Activated naive CD8-positive, alpha-beta T cell treated with anti-CD3 and anti-CD28 coated beads, Interleukin-2, amount 10 ng/mL, durations not matched to agents 7 days and 5 days (primary cell): ENCODE measurements at regions not wholly inside any gene's neighbourhood (a gene's known extent, or its start where the extent isn't known, plus 50 kb on each side); places are given as distances from the start of the nearest gene placed in this dataset.
"Not testable (repeated sequence)": the region's sequence is repeated elsewhere in the genome, so short reads cannot be mapped to it uniquely, and the experiment has no call there.

Experiments used
- ATAC-seq: fragments of 150-1000 bp; cut with Tn5 transposase; one replicate; pipeline ENCODE4 v1.10.0; 2021; ENCODE audit warnings: low read depth, moderate library complexity
- POLR2A ChIA-PET: fragments of 350-600 bp; sonication (Branson Sonifier 250); formaldehyde crosslinking; loops from one replicate; lab custom pipeline; 2021; ENCODE audit warnings: antibody characterized with exemption; lab: Charles Lee
- DNase-seq: peaks from one replicate; pipeline ENCODE4 v3.0.0; 2021
- H3K27ac Mint-ChIP-seq: one replicate; pipeline ENCODE4 v1.8.0; 2022; ENCODE audit warnings: mild to moderate bottlenecking, mixed read lengths
- H3K27me3 Mint-ChIP-seq: one replicate; pipeline ENCODE4 v1.8.0; 2022; ENCODE audit warnings: mild to moderate bottlenecking, moderate library complexity, mixed read lengths
- H3K36me3 Mint-ChIP-seq: one replicate; pipeline ENCODE4 v1.8.0; 2021; ENCODE audit warnings: mild to moderate bottlenecking, mixed read lengths
- H3K4me1 Mint-ChIP-seq: one replicate; pipeline ENCODE4 v1.8.0; 2021; ENCODE audit warnings: mixed read lengths
- H3K4me3 Mint-ChIP-seq: one replicate; pipeline ENCODE4 v1.8.0; 2022; ENCODE audit warnings: mild to moderate bottlenecking, moderate library complexity, mixed read lengths
- H3K9me3 Mint-ChIP-seq: one replicate; pipeline ENCODE4 v1.8.0; 2021; ENCODE audit warnings: mixed read lengths

GRCh38 chr2:5589183-5589582 is 103.0 kb upstream of the SOX11 start:
- Mint-ChIP-seq H3K9me3 (peaks cover 1% of the 10 kb centered on the region), H3K4me3 (no peak overlapping the region), H3K27ac (no peak overlapping the region), H3K27me3 (no peaks in the 10 kb centered on the region), H3K4me1 (no peaks in the 10 kb centered on the region), H3K36me3 (no peaks in the 10 kb centered on the region)
- DNase-seq (no peak), ATAC-seq (no peak)
- POLR2A ChIA-PET = no interaction called here

- Mint-ChIP-seq H3K27ac (no peak overlapping the region), H3K9me3 (no peaks in the 10 kb centered on the region), H3K27me3 (no peaks in the 10 kb centered on the region), H3K4me3 (no peak overlapping the region), H3K4me1 (no peaks in the 10 kb centered on the region), H3K36me3 (no peaks in the 10 kb centered on the region)
- POLR2A ChIA-PET = no interaction called here
- no peak for ATAC-seq
- DNase-seq = no peak
These were observed 101.3 kb upstream of the SOX11 start for GRCh38 chr2:5590886-5591285.

GRCh38 chr2:5592916-5593315 is 99.3 kb upstream of the SOX11 start:
- Mint-ChIP-seq H3K27me3 (no peaks in the 10 kb centered on the region), H3K4me3 (no peak overlapping the region), H3K4me1 (no peaks in the 10 kb centered on the region), H3K9me3 (no peaks in the 10 kb centered on the region), H3K27ac (no peak overlapping the region), H3K36me3 (no peaks in the 10 kb centered on the region)
- ATAC-seq (no peak), DNase-seq (no peak)
- POLR2A ChIA-PET = no interaction called here

- ATAC-seq (no peak), DNase-seq (no peak)
- no peaks in the 10 kb centered on the region for H3K9me3 Mint-ChIP-seq
- no peak overlapping the region for H3K27ac Mint-ChIP-seq
- H3K36me3 Mint-ChIP-seq = no peaks in the 10 kb centered on the region
- POLR2A ChIA-PET = no interaction called here
- H3K27me3 Mint-ChIP-seq = no peaks in the 10 kb centered on the region
- no peak overlapping the region for H3K4me3 Mint-ChIP-seq
- no peaks in the 10 kb centered on the region for H3K4me1 Mint-ChIP-seq
These were observed 97.9 kb upstream of the SOX11 start for GRCh38 chr2:5594249-5594695.

- DNase-seq = no peak
- Mint-ChIP-seq H3K27me3 (no peaks in the 10 kb centered on the region), H3K36me3 (no peaks in the 10 kb centered on the region), H3K27ac (no peak overlapping the region), H3K4me1 (no peaks in the 10 kb centered on the region), H3K9me3 (peaks cover under 1% of the 10 kb centered on the region), H3K4me3 (no peak overlapping the region)
- POLR2A ChIA-PET = no interaction called here
- no peak for ATAC-seq
These were observed 95.3 kb upstream of the SOX11 start for GRCh38 chr2:5596868-5597267.

- POLR2A ChIA-PET = no interaction called here
- H3K9me3 Mint-ChIP-seq = peaks cover 2% of the 10 kb centered on the region
- H3K36me3 Mint-ChIP-seq = no peaks in the 10 kb centered on the region
- ATAC-seq (no peak), DNase-seq (no peak)
- no peaks in the 10 kb centered on the region for H3K27me3 Mint-ChIP-seq
- no peak overlapping the region for H3K4me3 Mint-ChIP-seq
- no peak overlapping the region for H3K27ac Mint-ChIP-seq
- H3K4me1 Mint-ChIP-seq = no peaks in the 10 kb centered on the region
These were observed 94.0 kb upstream of the SOX11 start for GRCh38 chr2:5598156-5598555.

- Mint-ChIP-seq H3K9me3 (peaks cover 1% of the 10 kb centered on the region), H3K4me1 (no peaks in the 10 kb centered on the region), H3K27ac (no peak overlapping the region), H3K4me3 (no peak overlapping the region), H3K36me3 (no peaks in the 10 kb centered on the region), H3K27me3 (no peaks in the 10 kb centered on the region)
- POLR2A ChIA-PET = no interaction called here
- DNase-seq = no peak
- no peak for ATAC-seq
These were observed 83.0 kb upstream of the SOX11 start for GRCh38 chr2:5609201-5609600.

GRCh38 chr2:5612666-5613065 is 79.5 kb upstream of the SOX11 start:
- no peaks in the 10 kb centered on the region for H3K27me3 Mint-ChIP-seq
- H3K27ac Mint-ChIP-seq = no peak overlapping the region
- peaks cover 1% of the 10 kb centered on the region for H3K9me3 Mint-ChIP-seq
- H3K36me3 Mint-ChIP-seq = no peaks in the 10 kb centered on the region
- no peaks in the 10 kb centered on the region for H3K4me1 Mint-ChIP-seq
- ATAC-seq = no peak
- POLR2A ChIA-PET = no interaction called here
- DNase-seq = no peak
- H3K4me3 Mint-ChIP-seq = no peak overlapping the region

GRCh38 chr2:5616019-5616418 is 76.2 kb upstream of the SOX11 start:
- no peaks in the 10 kb centered on the region for H3K36me3 Mint-ChIP-seq
- DNase-seq = no peak
- no peaks in the 10 kb centered on the region for H3K9me3 Mint-ChIP-seq
- no peaks in the 10 kb centered on the region for H3K4me1 Mint-ChIP-seq
- H3K27ac Mint-ChIP-seq = no peak overlapping the region
- H3K27me3 Mint-ChIP-seq = no peaks in the 10 kb centered on the region
- POLR2A ChIA-PET = no interaction called here
- H3K4me3 Mint-ChIP-seq = no peak overlapping the region
- no peak for ATAC-seq

- POLR2A ChIA-PET = no interaction called here
- no peak overlapping the region for H3K4me3 Mint-ChIP-seq
- no peak for DNase-seq
- H3K27ac Mint-ChIP-seq = no peak overlapping the region
- no peaks in the 10 kb centered on the region for H3K36me3 Mint-ChIP-seq
- no peaks in the 10 kb centered on the region for H3K4me1 Mint-ChIP-seq
- no peak for ATAC-seq
- H3K9me3 Mint-ChIP-seq = no peaks in the 10 kb centered on the region
- H3K27me3 Mint-ChIP-seq = no peaks in the 10 kb centered on the region
These were observed 74.8 kb upstream of the SOX11 start for GRCh38 chr2:5617358-5617757.

GRCh38 chr2:5617796-5618195 is 74.4 kb upstream of the SOX11 start:
- no peaks in the 10 kb centered on the region for H3K36me3 Mint-ChIP-seq
- no peaks in the 10 kb centered on the region for H3K9me3 Mint-ChIP-seq
- DNase-seq (no peak), ATAC-seq (no peak)
- POLR2A ChIA-PET = no interaction called here
- H3K27me3 Mint-ChIP-seq = no peaks in the 10 kb centered on the region
- no peak overlapping the region for H3K4me3 Mint-ChIP-seq
- H3K27ac Mint-ChIP-seq = no peak overlapping the region
- H3K4me1 Mint-ChIP-seq = no peaks in the 10 kb centered on the region

GRCh38 chr2:5618271-5618670 is 73.9 kb upstream of the SOX11 start:
- no peak overlapping the region for H3K4me3 Mint-ChIP-seq
- ATAC-seq (no peak), DNase-seq (no peak)
- H3K36me3 Mint-ChIP-seq = no peaks in the 10 kb centered on the region
- H3K27ac Mint-ChIP-seq = no peak overlapping the region
- POLR2A ChIA-PET = no interaction called here
- H3K27me3 Mint-ChIP-seq = no peaks in the 10 kb centered on the region
- no peaks in the 10 kb centered on the region for H3K9me3 Mint-ChIP-seq
- H3K4me1 Mint-ChIP-seq = no peaks in the 10 kb centered on the region

- H3K36me3 Mint-ChIP-seq, H3K27me3 Mint-ChIP-seq, ATAC-seq, DNase-seq, H3K27ac Mint-ChIP-seq, H3K4me3 Mint-ChIP-seq, H3K4me1 Mint-ChIP-seq, H3K9me3 Mint-ChIP-seq, POLR2A ChIA-PET: not testable (repeated sequence)
These were observed 66.6 kb upstream of the SOX11 start for GRCh38 chr2:5625556-5626065.

GRCh38 chr2:5628484-5628883 is 63.7 kb upstream of the SOX11 start:
- DNase-seq, ATAC-seq, H3K4me3 Mint-ChIP-seq, H3K4me1 Mint-ChIP-seq, H3K36me3 Mint-ChIP-seq, POLR2A ChIA-PET, H3K27ac Mint-ChIP-seq, H3K9me3 Mint-ChIP-seq, H3K27me3 Mint-ChIP-seq: not testable (repeated sequence)

- DNase-seq, H3K36me3 Mint-ChIP-seq, POLR2A ChIA-PET, H3K27me3 Mint-ChIP-seq, H3K4me3 Mint-ChIP-seq, H3K4me1 Mint-ChIP-seq, ATAC-seq, H3K27ac Mint-ChIP-seq, H3K9me3 Mint-ChIP-seq: not testable (repeated sequence)
These were observed 62.7 kb upstream of the SOX11 start for GRCh38 chr2:5629510-5629909.
